ENCODE measurements at regions not wholly inside any gene's neighbourhood (a gene's known extent, or its start where the extent isn't known, plus 50 kb on each side); places are given as distances from the start of the nearest gene placed in this dataset.
A peak's percentile ranks its signal among the peaks of the same experiment; 100 is the strongest.

DNA sequence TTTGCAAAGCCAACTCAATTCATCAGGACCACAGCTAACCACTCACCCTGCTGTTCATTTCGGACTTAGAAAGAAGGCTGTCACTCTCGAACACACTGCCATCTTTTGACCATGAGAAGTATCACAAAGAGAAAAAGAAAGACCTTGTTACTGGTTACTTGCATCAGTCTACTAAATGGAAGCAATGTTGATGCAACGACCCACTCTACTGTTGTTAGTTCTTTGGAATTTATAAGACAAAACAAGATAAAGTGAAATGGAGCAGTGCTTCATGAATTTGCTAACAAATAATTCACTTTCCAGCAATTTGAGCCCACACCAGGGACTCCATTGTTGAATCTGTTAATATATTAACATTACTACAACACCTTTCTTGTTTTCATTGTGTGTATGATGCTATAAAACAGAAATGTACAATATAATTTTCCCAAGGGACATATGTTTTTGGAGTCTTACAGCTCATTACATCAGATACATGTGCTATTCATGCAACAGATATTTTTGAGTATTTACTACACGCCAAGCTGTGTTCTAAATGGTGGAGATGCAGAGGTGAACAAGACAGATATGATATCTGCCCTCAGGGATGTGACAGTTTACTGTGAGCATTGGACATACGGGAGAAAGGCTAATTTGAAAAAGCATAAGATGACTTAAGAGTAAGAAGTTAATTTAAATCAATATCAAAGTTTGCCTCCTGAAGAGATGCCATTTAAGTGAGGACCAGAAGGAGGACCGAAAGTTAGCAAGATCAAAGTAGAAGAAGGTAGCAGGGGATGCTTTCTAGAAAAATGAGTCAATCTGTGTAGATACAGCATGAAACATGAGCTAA lies 87.2 kb downstream of the AREG start:
- Histone ChIP-seq H3K36me3 (ENCODE audit: control insufficient read depth, low read length) (no peaks in the 10 kb centered on the region), H3K27ac (ENCODE audit: low read depth, low read length) (no peak overlapping the region), H3K4me3 (ENCODE audit: low read length) (no peak overlapping the region), H3K9me3 (ENCODE audit: control insufficient read depth, insufficient read depth, low read length) (no peaks in the 10 kb centered on the region), H3K4me1 (ENCODE audit: control insufficient read depth, low read length) (no peaks in the 10 kb centered on the region), H3K9me2 (replicated peaks; ENCODE audit: control insufficient read depth, low read length) (no peaks in the 10 kb centered on the region), H4K20me1 (ENCODE audit: control insufficient read depth, insufficient read depth, low read depth, low read length) (no peaks in the 10 kb centered on the region), H3K79me2 (ENCODE audit: control insufficient read depth, low read length) (no peaks in the 10 kb centered on the region), H3K4me2 (ENCODE audit: low read length) (no peak overlapping the region), H3F3A (ENCODE audit: control insufficient read depth, insufficient read depth) (no peaks in the 10 kb centered on the region), H3K27me3 (ENCODE audit: control insufficient read depth, low read length) (no peaks in the 10 kb centered on the region; the same call in 1 of the 2 replicates)
- TF ChIP-seq EZH2phosphoT487 (IDR thresholded peaks at IDR 0.05; ENCODE audit: borderline replicate concordance, low read length), result no peak
- TF ChIP-seq, protein P1, sequence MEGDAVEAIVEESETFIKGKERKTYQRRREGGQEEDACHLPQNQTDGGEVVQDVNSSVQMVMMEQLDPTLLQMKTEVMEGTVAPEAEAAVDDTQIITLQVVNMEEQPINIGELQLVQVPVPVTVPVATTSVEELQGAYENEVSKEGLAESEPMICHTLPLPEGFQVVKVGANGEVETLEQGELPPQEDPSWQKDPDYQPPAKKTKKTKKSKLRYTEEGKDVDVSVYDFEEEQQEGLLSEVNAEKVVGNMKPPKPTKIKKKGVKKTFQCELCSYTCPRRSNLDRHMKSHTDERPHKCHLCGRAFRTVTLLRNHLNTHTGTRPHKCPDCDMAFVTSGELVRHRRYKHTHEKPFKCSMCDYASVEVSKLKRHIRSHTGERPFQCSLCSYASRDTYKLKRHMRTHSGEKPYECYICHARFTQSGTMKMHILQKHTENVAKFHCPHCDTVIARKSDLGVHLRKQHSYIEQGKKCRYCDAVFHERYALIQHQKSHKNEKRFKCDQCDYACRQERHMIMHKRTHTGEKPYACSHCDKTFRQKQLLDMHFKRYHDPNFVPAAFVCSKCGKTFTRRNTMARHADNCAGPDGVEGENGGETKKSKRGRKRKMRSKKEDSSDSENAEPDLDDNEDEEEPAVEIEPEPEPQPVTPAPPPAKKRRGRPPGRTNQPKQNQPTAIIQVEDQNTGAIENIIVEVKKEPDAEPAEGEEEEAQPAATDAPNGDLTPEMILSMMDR (IDR thresholded peaks at IDR 0.05; ENCODE audit: low read depth, low read length, poor library complexity, severe bottlenecking), result peak; percentile 61

DNA sequence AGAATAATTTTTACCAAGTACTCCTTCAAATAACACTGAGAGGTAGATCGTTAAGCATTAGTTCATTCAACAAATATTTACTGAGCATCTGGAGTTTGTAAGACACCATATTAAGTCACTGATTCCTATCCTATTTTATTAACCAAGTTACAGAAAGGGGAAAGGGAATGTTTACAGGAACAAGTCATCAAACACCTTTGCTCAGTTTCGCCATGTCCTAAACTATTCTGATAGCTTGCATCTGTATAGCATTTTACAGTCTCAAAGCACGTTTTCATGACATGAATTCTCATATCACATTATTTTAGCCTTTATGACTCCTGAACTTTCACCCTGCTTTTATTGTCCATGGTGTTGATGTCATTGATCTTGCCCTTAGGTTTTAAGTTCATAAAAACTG lies 89.2 kb downstream of the AREG start:
- Histone ChIP-seq H3K27me3 (ENCODE audit: control insufficient read depth, low read length) (no peaks in the 10 kb centered on the region; the same call in 1 of the 2 replicates), H3K9me2 (replicated peaks; ENCODE audit: control insufficient read depth, low read length) (no peaks in the 10 kb centered on the region), H3K27ac (ENCODE audit: low read depth, low read length) (no peak overlapping the region), H3K36me3 (ENCODE audit: control insufficient read depth, low read length) (no peaks in the 10 kb centered on the region), H3K9me3 (ENCODE audit: control insufficient read depth, insufficient read depth, low read length) (no peaks in the 10 kb centered on the region), H3K4me2 (ENCODE audit: low read length) (no peak overlapping the region), H4K20me1 (ENCODE audit: control insufficient read depth, insufficient read depth, low read depth, low read length) (no peaks in the 10 kb centered on the region), H3K4me1 (ENCODE audit: control insufficient read depth, low read length) (no peaks in the 10 kb centered on the region), H3F3A (ENCODE audit: control insufficient read depth, insufficient read depth) (no peaks in the 10 kb centered on the region), H3K79me2 (ENCODE audit: control insufficient read depth, low read length) (no peaks in the 10 kb centered on the region), H3K4me3 (ENCODE audit: low read length) (no peak overlapping the region)
- TF ChIP-seq EZH2phosphoT487 (IDR thresholded peaks at IDR 0.05; ENCODE audit: borderline replicate concordance, low read length), result no peak
- TF ChIP-seq, protein P1 (IDR thresholded peaks at IDR 0.05; ENCODE audit: low read depth, low read length, poor library complexity, severe bottlenecking), result no peak

DNA sequence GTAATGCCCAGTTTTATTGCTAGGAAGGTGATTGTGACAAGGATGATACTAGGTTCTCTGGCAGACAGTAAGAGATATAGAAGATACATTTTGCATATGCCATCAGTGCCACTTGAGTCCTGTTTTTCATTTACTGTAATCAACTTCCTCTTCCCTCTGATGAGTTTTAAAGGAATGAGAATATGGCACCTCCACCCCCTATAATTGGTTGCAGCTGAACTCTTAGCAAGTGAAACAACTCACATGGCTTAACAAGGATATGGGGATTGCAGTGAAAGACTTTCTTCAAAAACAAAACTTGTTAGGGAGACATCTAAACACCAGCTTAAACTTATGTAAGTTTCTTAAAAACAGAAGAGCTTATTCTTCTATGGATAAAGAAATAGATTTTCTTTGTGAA lies 90.0 kb downstream of the AREG start:
- Histone ChIP-seq H3K27ac (ENCODE audit: low read depth, low read length) (no peak overlapping the region), H3K4me2 (ENCODE audit: low read length) (no peak overlapping the region), H4K20me1 (ENCODE audit: control insufficient read depth, insufficient read depth, low read depth, low read length) (no peaks in the 10 kb centered on the region), H3K4me1 (ENCODE audit: control insufficient read depth, low read length) (no peaks in the 10 kb centered on the region), H3K9me3 (ENCODE audit: control insufficient read depth, insufficient read depth, low read length) (no peaks in the 10 kb centered on the region), H3K79me2 (ENCODE audit: control insufficient read depth, low read length) (no peaks in the 10 kb centered on the region), H3K9me2 (replicated peaks; ENCODE audit: control insufficient read depth, low read length) (no peaks in the 10 kb centered on the region), H3K27me3 (ENCODE audit: control insufficient read depth, low read length) (no peaks in the 10 kb centered on the region; the same call in 1 of the 2 replicates), H3F3A (ENCODE audit: control insufficient read depth, insufficient read depth) (no peaks in the 10 kb centered on the region), H3K4me3 (ENCODE audit: low read length) (no peak overlapping the region), H3K36me3 (ENCODE audit: control insufficient read depth, low read length) (no peaks in the 10 kb centered on the region)
- no peak for TF ChIP-seq EZH2phosphoT487 (IDR thresholded peaks at IDR 0.05; ENCODE audit: borderline replicate concordance, low read length)
- TF ChIP-seq, protein P1 (IDR thresholded peaks at IDR 0.05; ENCODE audit: low read depth, low read length, poor library complexity, severe bottlenecking), result no peak
